Epithelial cell of esophagus (primary cell): ENCODE measurements at regions not wholly inside any gene's neighbourhood (a gene's known extent, or its start where the extent isn't known, plus 50 kb on each side); places are given as distances from the start of the nearest gene placed in this dataset.

Experiments used
- DNase-seq: peaks from one replicate; pipeline ENCODE4 v3.0.0; 2010; ENCODE audit warnings: low read depth
- H3K4me3 ChIP-seq: 2 replicates; pipeline ENCODE4 v1.5.1; 2011; ENCODE audit warnings: mild to moderate bottlenecking, low read length, control low read depth
- TF ChIP-seq, protein P1 (sequence below): IDR thresholded peaks from 2 replicates; pipeline ENCODE4 v1.5.1; 2011; ENCODE audit warnings: low read depth, mild to moderate bottlenecking, low read length, control low read depth, inconsistent platforms; ENCODE audit not compliant: insufficient read depth; ENCODE audit errors: missing control alignments

DNA sequence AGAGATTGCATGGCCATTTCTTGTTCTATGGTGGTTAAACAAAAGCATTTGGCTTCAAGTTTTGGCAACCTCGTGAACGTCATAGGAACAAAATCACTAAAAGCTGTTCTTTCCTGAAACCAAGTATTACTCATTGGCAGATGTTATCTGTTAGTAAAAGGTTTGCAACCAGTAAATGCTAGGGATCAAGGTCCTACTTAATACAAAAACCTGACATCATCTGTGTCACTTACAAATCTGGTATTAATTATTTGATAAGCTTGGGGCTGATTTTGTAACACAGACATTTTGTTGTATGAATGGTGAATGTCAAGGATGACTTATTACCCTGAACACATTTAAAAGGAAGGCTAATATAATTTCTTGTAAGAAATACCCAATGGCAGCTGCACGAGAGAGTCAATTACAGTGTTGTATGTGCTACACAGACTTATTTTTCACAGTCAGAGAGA lies 486.4 kb upstream of the ZNF608 start:
- TF ChIP-seq, protein P1, sequence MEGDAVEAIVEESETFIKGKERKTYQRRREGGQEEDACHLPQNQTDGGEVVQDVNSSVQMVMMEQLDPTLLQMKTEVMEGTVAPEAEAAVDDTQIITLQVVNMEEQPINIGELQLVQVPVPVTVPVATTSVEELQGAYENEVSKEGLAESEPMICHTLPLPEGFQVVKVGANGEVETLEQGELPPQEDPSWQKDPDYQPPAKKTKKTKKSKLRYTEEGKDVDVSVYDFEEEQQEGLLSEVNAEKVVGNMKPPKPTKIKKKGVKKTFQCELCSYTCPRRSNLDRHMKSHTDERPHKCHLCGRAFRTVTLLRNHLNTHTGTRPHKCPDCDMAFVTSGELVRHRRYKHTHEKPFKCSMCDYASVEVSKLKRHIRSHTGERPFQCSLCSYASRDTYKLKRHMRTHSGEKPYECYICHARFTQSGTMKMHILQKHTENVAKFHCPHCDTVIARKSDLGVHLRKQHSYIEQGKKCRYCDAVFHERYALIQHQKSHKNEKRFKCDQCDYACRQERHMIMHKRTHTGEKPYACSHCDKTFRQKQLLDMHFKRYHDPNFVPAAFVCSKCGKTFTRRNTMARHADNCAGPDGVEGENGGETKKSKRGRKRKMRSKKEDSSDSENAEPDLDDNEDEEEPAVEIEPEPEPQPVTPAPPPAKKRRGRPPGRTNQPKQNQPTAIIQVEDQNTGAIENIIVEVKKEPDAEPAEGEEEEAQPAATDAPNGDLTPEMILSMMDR = no peak
- no peak overlapping the region for H3K4me3 ChIP-seq
- DNase-seq = peak; percentile 4

DNA sequence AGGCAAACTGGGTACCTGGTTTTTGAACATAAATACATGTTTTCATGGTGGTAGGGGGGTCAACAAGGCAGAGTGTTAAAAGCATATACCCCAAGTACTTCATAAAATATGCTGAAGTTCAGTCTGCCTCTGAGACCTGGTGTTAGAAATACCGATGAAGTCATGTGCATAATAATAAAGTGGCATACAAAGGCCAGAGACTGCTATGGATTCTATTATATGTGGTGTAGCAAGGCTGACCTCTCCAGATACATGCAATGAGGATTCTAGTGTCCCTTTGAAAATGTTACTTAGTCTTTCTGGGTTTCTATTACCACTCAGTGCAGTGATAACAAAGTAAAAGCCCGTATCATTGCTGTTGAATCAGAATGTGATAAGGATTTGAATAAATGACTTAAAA lies 487.5 kb upstream of the ZNF608 start:
- H3K4me3 ChIP-seq = no peak overlapping the region
- TF ChIP-seq, protein P1 = no peak
- DNase-seq = no peak

DNA sequence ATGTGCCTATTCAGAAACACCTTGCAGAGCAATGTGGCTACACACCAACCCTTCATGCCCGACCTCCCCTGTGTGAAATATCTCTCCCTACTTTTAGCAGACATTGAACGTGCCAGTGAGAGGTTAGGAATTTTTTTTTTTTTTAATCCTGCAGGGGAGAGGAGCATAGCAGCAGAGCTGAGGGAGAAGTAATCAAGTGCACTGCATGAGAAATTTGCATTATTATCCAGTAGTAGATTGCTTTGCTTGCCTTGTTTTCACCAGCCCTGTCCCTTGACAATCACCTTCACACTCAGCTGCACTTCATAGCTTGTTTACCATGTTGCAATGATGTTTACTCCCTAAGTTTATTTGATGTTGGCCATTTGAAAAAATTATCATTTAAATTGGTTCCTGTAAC lies 489.6 kb upstream of the ZNF608 start:
- TF ChIP-seq, protein P1 = no peak
- H3K4me3 ChIP-seq = no peak overlapping the region
- no peak for DNase-seq

DNA sequence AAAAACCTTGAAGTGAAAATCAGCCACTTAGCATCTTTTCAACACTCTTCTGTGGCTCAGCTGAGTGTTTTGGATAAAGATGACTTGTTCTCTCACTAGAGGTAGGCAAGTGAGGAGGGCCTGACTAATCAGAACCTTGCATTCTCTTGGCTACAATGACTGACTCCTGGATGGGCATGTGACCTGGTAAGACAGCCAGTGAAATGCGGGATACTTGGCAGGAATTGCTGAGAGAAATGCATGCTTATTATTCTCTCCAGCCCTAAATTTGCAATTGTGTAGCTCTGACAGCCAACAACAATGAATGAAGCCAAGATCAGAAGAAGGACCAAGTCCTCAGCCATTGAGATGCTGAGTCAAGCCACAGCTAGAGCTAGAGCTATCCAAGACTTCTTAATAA lies 490.5 kb upstream of the ZNF608 start:
- TF ChIP-seq, protein P1 = no peak
- no peak for DNase-seq
- H3K4me3 ChIP-seq = no peak overlapping the region

DNA sequence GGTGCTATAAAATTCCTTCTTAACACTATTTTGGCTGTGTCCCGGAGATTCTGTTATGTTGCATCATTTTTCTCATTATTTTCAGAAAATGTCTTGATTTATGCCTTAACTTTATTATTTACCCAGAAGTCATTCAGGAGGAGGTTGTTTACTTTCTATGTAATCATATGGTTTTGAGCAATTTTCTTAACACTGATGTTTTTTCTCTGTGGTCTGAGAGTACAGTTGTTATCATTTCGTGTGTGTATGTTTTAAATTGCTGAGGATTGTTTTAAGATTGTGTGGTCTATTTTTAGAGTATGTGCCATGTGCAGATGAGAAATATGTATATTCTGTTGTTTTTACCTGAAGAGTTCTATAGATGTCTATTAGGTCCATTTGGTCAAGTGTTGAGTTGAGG lies 498.1 kb upstream of the ZNF608 start:
- no peak for DNase-seq
- TF ChIP-seq, protein P1 = no peak
- no peak overlapping the region for H3K4me3 ChIP-seq

DNA sequence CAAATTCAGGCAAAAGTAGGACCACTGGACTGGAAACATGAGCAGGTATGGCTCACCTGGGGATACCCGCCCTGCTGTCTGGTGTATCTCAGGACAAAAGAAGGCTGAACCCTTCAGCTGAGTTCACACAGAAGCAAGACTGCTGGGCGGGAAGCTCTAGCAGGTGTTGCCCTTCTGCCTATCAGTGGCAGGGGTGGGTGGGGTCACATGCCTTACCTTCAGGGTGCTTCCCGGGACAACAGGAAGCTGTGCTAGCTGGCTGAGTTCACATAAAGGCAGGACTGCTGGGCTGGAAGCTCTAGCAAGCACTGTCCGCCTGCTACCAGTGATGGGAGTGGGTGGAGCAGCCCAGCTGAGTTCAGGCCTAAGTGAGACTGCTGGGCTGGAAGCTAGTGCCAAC lies 498.8 kb upstream of the ZNF608 start:
- no peak for DNase-seq
- no peak overlapping the region for H3K4me3 ChIP-seq
- TF ChIP-seq, protein P1 = no peak

DNA sequence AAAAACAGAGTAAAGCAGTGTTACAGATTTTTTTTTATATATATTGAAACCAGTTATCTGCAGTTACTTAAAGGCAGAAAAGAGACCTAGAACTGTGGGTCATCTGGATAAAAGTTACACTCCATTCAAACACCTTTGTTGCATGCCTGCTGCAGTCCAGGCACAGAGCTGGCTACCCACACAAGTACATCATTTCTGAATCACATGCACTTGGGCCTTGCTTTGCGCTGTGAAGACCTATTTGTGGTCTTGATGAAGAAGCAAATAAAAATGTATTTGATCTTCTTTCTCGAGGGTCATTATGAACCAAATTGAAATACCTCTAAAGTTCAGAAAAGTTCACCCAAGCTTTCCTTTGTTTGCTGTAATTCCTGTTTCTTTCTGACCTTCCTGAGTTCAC lies 503.0 kb upstream of the ZNF608 start:
- TF ChIP-seq, protein P1 = no peak
- DNase-seq = no peak
- no peak overlapping the region for H3K4me3 ChIP-seq
